ENCODE measurements at regions not wholly inside any gene's neighbourhood (a gene's known extent, or its start where the extent isn't known, plus 50 kb on each side); places are given as distances from the start of the nearest gene placed in this dataset.

DNA sequence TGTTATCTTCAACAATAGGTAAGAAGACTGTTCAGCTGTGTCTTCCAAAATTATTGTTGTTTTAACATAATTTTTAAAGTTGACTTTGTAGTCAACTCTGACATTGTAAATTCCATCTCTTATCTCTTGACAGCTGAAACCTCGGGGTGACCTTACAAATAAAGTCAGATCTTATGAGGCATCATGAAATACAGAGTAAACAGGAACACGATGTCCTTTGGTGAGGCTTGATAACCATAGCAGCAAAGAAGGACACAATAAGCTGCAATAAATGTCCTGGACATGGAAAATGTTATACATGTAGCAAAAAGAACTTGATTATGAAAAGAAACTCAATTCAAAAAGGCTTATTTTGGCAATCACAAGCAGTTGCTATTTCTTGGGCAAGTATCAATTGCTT, 618.9 kb upstream of the SLC39A10 start (continued):
- TF ChIP-seq, protein P1, sequence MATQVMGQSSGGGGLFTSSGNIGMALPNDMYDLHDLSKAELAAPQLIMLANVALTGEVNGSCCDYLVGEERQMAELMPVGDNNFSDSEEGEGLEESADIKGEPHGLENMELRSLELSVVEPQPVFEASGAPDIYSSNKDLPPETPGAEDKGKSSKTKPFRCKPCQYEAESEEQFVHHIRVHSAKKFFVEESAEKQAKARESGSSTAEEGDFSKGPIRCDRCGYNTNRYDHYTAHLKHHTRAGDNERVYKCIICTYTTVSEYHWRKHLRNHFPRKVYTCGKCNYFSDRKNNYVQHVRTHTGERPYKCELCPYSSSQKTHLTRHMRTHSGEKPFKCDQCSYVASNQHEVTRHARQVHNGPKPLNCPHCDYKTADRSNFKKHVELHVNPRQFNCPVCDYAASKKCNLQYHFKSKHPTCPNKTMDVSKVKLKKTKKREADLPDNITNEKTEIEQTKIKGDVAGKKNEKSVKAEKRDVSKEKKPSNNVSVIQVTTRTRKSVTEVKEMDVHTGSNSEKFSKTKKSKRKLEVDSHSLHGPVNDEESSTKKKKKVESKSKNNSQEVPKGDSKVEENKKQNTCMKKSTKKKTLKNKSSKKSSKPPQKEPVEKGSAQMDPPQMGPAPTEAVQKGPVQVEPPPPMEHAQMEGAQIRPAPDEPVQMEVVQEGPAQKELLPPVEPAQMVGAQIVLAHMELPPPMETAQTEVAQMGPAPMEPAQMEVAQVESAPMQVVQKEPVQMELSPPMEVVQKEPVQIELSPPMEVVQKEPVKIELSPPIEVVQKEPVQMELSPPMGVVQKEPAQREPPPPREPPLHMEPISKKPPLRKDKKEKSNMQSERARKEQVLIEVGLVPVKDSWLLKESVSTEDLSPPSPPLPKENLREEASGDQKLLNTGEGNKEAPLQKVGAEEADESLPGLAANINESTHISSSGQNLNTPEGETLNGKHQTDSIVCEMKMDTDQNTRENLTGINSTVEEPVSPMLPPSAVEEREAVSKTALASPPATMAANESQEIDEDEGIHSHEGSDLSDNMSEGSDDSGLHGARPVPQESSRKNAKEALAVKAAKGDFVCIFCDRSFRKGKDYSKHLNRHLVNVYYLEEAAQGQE (IDR thresholded peaks at IDR 0.05; ENCODE audit: low read depth, low read length) = no peak
- no peak for TF ChIP-seq RAD21 (IDR thresholded peaks at IDR 0.05; ENCODE audit: low read length)

DNA sequence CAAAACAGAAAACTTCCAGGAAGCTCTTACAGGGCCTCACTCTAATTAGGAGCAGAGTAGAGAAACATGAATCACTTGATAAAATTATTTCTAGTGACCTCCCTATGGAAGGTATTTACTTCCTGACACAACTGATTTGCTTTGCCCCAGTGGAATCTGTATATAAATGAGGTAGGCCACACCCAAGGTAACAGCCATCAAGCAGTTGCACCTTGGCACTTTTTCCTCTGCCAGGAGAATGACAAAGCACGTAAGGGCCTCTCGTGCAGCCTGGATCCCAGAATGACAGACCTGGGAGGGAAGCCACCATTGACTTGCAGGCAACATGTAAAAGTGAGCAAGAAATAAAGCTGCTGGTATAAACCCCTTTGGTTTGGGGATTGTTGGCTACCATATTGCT, 620.0 kb upstream of the SLC39A10 start:
- Histone ChIP-seq H3K27me3 (ENCODE audit: insufficient read depth) (0 out of 2 replicates have a peak, but pooled peaks cover 3% of the 10 kb centered on the region), H3K79me2 (ENCODE audit: insufficient read depth) (no peaks in the 10 kb centered on the region), H3K27ac (ENCODE audit: low read depth in 2 of 2, low read length in 1 of 2) (no peak overlapping the region), H4K20me1 (ENCODE audit: insufficient read depth) (no peaks in the 10 kb centered on the region), H3K36me3 (replicated peaks in 1 of 2; ENCODE audit: control insufficient read depth in 1 of 2, insufficient read depth in 2 of 2, low read length in 1 of 2) (no peaks in the 10 kb centered on the region), H3K9me3 (no peaks in the 10 kb centered on the region), H2AFZ (ENCODE audit: low read depth) (no peak overlapping the region), H3K9me2 (no peaks in the 10 kb centered on the region), H3K4me2 (no peak overlapping the region), H3K9ac (no peak overlapping the region), H3F3A (replicated peaks; ENCODE audit: insufficient read depth) (no peaks in the 10 kb centered on the region), H3K4me3 (ENCODE audit: low read depth in 2 of 2, low read length in 1 of 2) (no peak overlapping the region), H3K4me1 (ENCODE audit: control insufficient read depth in 1 of 2, insufficient read depth in 2 of 2, low read depth in 1 of 2, low read length in 1 of 2) (no peaks in the 10 kb centered on the region)
- no peak for TF ChIP-seq MEF2A (IDR thresholded peaks at IDR 0.05; ENCODE audit: borderline replicate concordance, low read depth)
- TF ChIP-seq RAD21 (IDR thresholded peaks at IDR 0.05; ENCODE audit: low read length) = no peak
- TF ChIP-seq, protein P1 (IDR thresholded peaks at IDR 0.05; ENCODE audit: low read depth, low read length) = no peak
- no peak for TF ChIP-seq CHD2 (IDR thresholded peaks at IDR 0.05; ENCODE audit: low read length, partially characterized antibody)
- TF ChIP-seq SMC3 (IDR thresholded peaks at IDR 0.05; ENCODE audit: low read depth, low read length) = no peak
- TF ChIP-seq NFIC (IDR thresholded peaks at IDR 0.05; ENCODE audit: borderline replicate concordance) = no peak
- TF ChIP-seq IRF3 (IDR thresholded peaks at IDR 0.05; ENCODE audit: low read depth, low read length) = no peak
- POLR2A ChIA-PET = no interaction called here
- WGBS (ENCODE audit: low lambda C conversion rate) = 36% methylated on average over 2 of the region's 2 CpGs
- DNase-seq = no peak
- CTCF ChIA-PET = no interaction called here
